OCI-LY7 (cell line): ENCODE measurements at regions not wholly inside any gene's neighbourhood (a gene's known extent, or its start where the extent isn't known, plus 50 kb on each side); places are given as distances from the start of the nearest gene placed in this dataset.

ENCODE experiments used
- BruUV-seq: library from RNA; stranded (reverse); fragments of 400-500 nt; replicated peaks from 2 replicates; lab custom pipeline; 2021; lab: Mats Ljungman, UMichigan
- CTCF ChIA-PET: fragments of 300-600 bp; sonication (Branson Sonifier 250); formaldehyde crosslinking; loops from one replicate; lab custom pipeline; 2022; ENCODE audit warnings: antibody characterized with exemption; ENCODE audit not compliant: unreplicated experiment; lab: Charles Lee
- POLR2A ChIA-PET: fragments of 300-600 bp; sonication (Branson Sonifier 250); formaldehyde crosslinking; loops from one replicate; lab custom pipeline; 2022; ENCODE audit warnings: antibody characterized with exemption; lab: Charles Lee
- DNase-seq: peaks from one replicate; pipeline ENCODE4 v3.0.0-alpha.2; 2015; ENCODE audit warnings: low spot score
- H2AFZ ChIP-seq: fragments of 200-600 bp; sonication (generic), shearing (Covaris generic); 2 replicates; pipeline ENCODE4 v1.6.1; 2014; ENCODE audit warnings: mild to moderate bottlenecking, antibody characterized with exemption, low read length, moderate library complexity
- H3K27ac ChIP-seq: fragments of 200-600 bp; sonication (generic); 2 replicates; pipeline ENCODE4 v1.5.1; 2014; ENCODE audit warnings: mixed run types, low read depth, mild to moderate bottlenecking, moderate library complexity, low read length, inconsistent platforms; ENCODE audit not compliant: poor library complexity, severe bottlenecking
- H3K36me3 ChIP-seq: fragments of 200-600 bp; sonication (generic); 2 replicates; pipeline ENCODE4 v1.6.1; 2014; ENCODE audit warnings: mild to moderate bottlenecking, antibody characterized with exemption, low read length, moderate library complexity, mixed read lengths; ENCODE audit not compliant: insufficient read depth
- H3K4me1 ChIP-seq: fragments of 200-600 bp; sonication (generic); 2 replicates; pipeline ENCODE4 v1.5.1; 2014; ENCODE audit warnings: mild to moderate bottlenecking, low read length; ENCODE audit not compliant: insufficient read depth, poor library complexity, severe bottlenecking
- H3K4me2 ChIP-seq: fragments of 200-600 bp; sonication (generic); 2 replicates; pipeline ENCODE4 v1.6.1; 2014; ENCODE audit warnings: mild to moderate bottlenecking, low read length
- H3K4me3 ChIP-seq: fragments of 200-600 bp; sonication (generic); 2 replicates; pipeline ENCODE4 v1.5.1; 2014; ENCODE audit warnings: mild to moderate bottlenecking, low read depth, low read length; ENCODE audit not compliant: poor library complexity, severe bottlenecking
- H3K79me2 ChIP-seq: fragments of 200-600 bp; sonication (generic); 2 replicates; pipeline ENCODE4 v1.6.1; 2016; ENCODE audit warnings: low read depth, mild to moderate bottlenecking, low read length, moderate library complexity, mixed read lengths; ENCODE audit not compliant: insufficient read depth
- H3K9me2 ChIP-seq: fragments of 200-600 bp; sonication (generic); 2 replicates; pipeline ENCODE4 v1.6.1; 2016; ENCODE audit warnings: mild to moderate bottlenecking, low read length, mixed read lengths; ENCODE audit not compliant: insufficient read depth
- H3K9me3 ChIP-seq: fragments of 200-600 bp; sonication (generic); 2 replicates; pipeline ENCODE4 v1.6.1; 2014; ENCODE audit warnings: mild to moderate bottlenecking, mixed run types, low read length, mixed read lengths
- H4K20me1 ChIP-seq: fragments of 200-600 bp; sonication (generic); 2 replicates; pipeline ENCODE4 v1.6.1; 2014; ENCODE audit warnings: mild to moderate bottlenecking, antibody characterized with exemption, low read length, moderate library complexity, mixed read lengths; ENCODE audit not compliant: insufficient read depth
- CTCF ChIP-seq: fragments of 200-600 bp; sonication (generic); conservative IDR thresholded peaks from 2 replicates; pipeline ENCODE4 v1.5.1; 2014; ENCODE audit warnings: mild to moderate bottlenecking, antibody characterized with exemption, low read length, moderate library complexity, mixed read lengths
- EZH2phosphoT487 ChIP-seq: fragments of 200-600 bp; sonication (generic); IDR thresholded peaks from 2 replicates; pipeline ENCODE4 v1.6.1; 2018; ENCODE audit warnings: low read depth, borderline replicate concordance, mild to moderate bottlenecking, mixed run types, antibody characterized with exemption, low read length, moderate library complexity, mixed read lengths
- intact Hi-C: fragments of 100-400 bp; cut with micrococcal nuclease; formaldehyde crosslinking; loops from one replicate; pipeline ENCODE4 v1.10.0; 2022; ENCODE audit not compliant: unreplicated experiment

- POLR2A ChIA-PET: interaction anchor here (0.9 to 1.4 kb wide), 2 partner anchors 18 to 487 kb away, joined by 3 read pairs; no protein-coding TSS in a partner anchor
- intact Hi-C loops: no loop called here
- Histone ChIP-seq H3K36me3 (no peaks in the 10 kb centered on the region), H3K4me2 (no peak overlapping the region), H3K9me2 (no peaks in the 10 kb centered on the region), H3K79me2 (no peaks in the 10 kb centered on the region), H3K27ac (no peak overlapping the region), H3K4me3 (no peak overlapping the region), H3K9me3 (no peaks in the 10 kb centered on the region), H2AFZ (no peak overlapping the region), H4K20me1 (no peaks in the 10 kb centered on the region), H3K4me1 (no peaks in the 10 kb centered on the region)
- CTCF ChIA-PET: no interaction called here
- no TSS peak for BruUV-seq
- no peak for TF ChIP-seq CTCF
- no peak for TF ChIP-seq EZH2phosphoT487
- DNase-seq: no peak
These were observed 441.4 kb downstream of the SH3GL2 start for GRCh38 chr9:18020121-18020745.

- Histone ChIP-seq H3K36me3 (no peaks in the 10 kb centered on the region), H3K79me2 (no peaks in the 10 kb centered on the region), H3K9me3 (no peaks in the 10 kb centered on the region), H3K4me3 (no peak overlapping the region), H4K20me1 (no peaks in the 10 kb centered on the region), H3K27ac (no peak overlapping the region), H3K9me2 (no peaks in the 10 kb centered on the region), H3K4me1 (no peaks in the 10 kb centered on the region), H2AFZ (no peak overlapping the region), H3K4me2 (no peak overlapping the region)
- intact Hi-C loops: no loop called here
- ChIA-PET POLR2A (interaction anchor here (0.8 to 1.0 kb wide), 2 partner anchors 21 to 35 kb away, joined by 3 to 4 read pairs; no protein-coding TSS in a partner anchor), CTCF (no interaction called here)
- TF ChIP-seq EZH2phosphoT487 (no peak), CTCF (no peak)
- no peak for DNase-seq
- BruUV-seq: no TSS peak
These were observed 443.8 kb downstream of the SH3GL2 start for GRCh38 chr9:18022642-18023041.

GRCh38 chr9:18023332-18023731 lies 444.5 kb downstream of the SH3GL2 start:
- no peak overlapping the region for H2AFZ ChIP-seq
- BruUV-seq: no TSS peak
- no peak overlapping the region for H3K4me2 ChIP-seq
- no peak overlapping the region for H3K27ac ChIP-seq
- H4K20me1 ChIP-seq: no peaks in the 10 kb centered on the region
- TF ChIP-seq CTCF (no peak), EZH2phosphoT487 (no peak)
- POLR2A ChIA-PET: no interaction called here
- no peaks in the 10 kb centered on the region for H3K36me3 ChIP-seq
- H3K4me3 ChIP-seq: no peak overlapping the region
- H3K79me2 ChIP-seq: no peaks in the 10 kb centered on the region
- intact Hi-C loops: no loop called here
- no peaks in the 10 kb centered on the region for H3K9me3 ChIP-seq
- no peak for DNase-seq
- H3K9me2 ChIP-seq: no peaks in the 10 kb centered on the region
- CTCF ChIA-PET: no interaction called here
- H3K4me1 ChIP-seq: no peaks in the 10 kb centered on the region
